HEK293 (cell line): ENCODE measurements at regions not wholly inside any gene's neighbourhood (a gene's known extent, or its start where the extent isn't known, plus 50 kb on each side); places are given as distances from the start of the nearest gene placed in this dataset.

Experiments used
- CTCF ChIP-seq: fragments of 450-650 bp; formaldehyde crosslinking; IDR thresholded peaks from 2 replicates; pipeline ENCODE4 v1.5.1; 2016; ENCODE audit warnings: missing biosample characterization, missing genetic modification characterization
- ELK4 ChIP-seq: IDR thresholded peaks from 2 replicates; pipeline ENCODE4 v1.6.1; 2011; ENCODE audit warnings: mild to moderate bottlenecking, low read depth, low read length, borderline replicate concordance
- GLIS1 ChIP-seq: fragments of 450-650 bp; formaldehyde crosslinking; IDR thresholded peaks from 2 replicates; pipeline ENCODE4 v1.5.1; 2016; ENCODE audit warnings: missing biosample characterization, missing genetic modification characterization
- HIC1 ChIP-seq: fragments of 450-650 bp; formaldehyde crosslinking; IDR thresholded peaks from 2 replicates; pipeline ENCODE4 v1.5.1; 2016; ENCODE audit warnings: missing biosample characterization, missing genetic modification characterization
- MYNN ChIP-seq: fragments of 450-650 bp; formaldehyde crosslinking; IDR thresholded peaks from 2 replicates; pipeline ENCODE4 v1.5.1; 2016; ENCODE audit warnings: missing biosample characterization, missing genetic modification characterization, borderline replicate concordance
- PRDM2 ChIP-seq: fragments of 450-650 bp; formaldehyde crosslinking; IDR thresholded peaks from 2 replicates; pipeline ENCODE4 v1.5.1; 2016; ENCODE audit warnings: missing biosample characterization, missing genetic modification characterization, borderline replicate concordance
- REST ChIP-seq: fragments of 450-650 bp; formaldehyde crosslinking; IDR thresholded peaks from 2 replicates; pipeline ENCODE4 v1.5.1; 2016; ENCODE audit warnings: missing biosample characterization, missing genetic modification characterization
- SALL2 ChIP-seq: fragments of 450-650 bp; formaldehyde crosslinking; IDR thresholded peaks from 2 replicates; pipeline ENCODE4 v1.5.0; 2017; ENCODE audit warnings: missing biosample characterization, mild to moderate bottlenecking, missing genetic modification characterization, borderline replicate concordance
- SP2 ChIP-seq: fragments of 450-650 bp; formaldehyde crosslinking; IDR thresholded peaks from 2 replicates; pipeline ENCODE4 v1.5.1; 2016; ENCODE audit warnings: missing biosample characterization, missing genetic modification characterization
- ZNF146 ChIP-seq: fragments of 450-650 bp; formaldehyde crosslinking; IDR thresholded peaks from 2 replicates; pipeline ENCODE4 v1.5.1; 2016; ENCODE audit warnings: missing biosample characterization, missing genetic modification characterization
- ZNF18 ChIP-seq: fragments of 450-650 bp; formaldehyde crosslinking; IDR thresholded peaks from 2 replicates; pipeline ENCODE4 v1.5.1; 2016; ENCODE audit warnings: missing biosample characterization, missing genetic modification characterization

- TF ChIP-seq CTCF (tag by site-specific recombination) (no peak), GLIS1 (tag by site-specific recombination) (no peak), SP2 (tag by site-specific recombination) (no peak), ZNF18 (tag by site-specific recombination) (no peak), ELK4 (no peak), REST (tag by site-specific recombination) (no peak), HIC1 (tag by site-specific recombination) (no peak), SALL2 (no peak), ZNF146 (tag by site-specific recombination) (no peak), PRDM2 (tag by site-specific recombination) (no peak), MYNN (tag by site-specific recombination) (no peak)
These were observed 276.4 kb upstream of the PSMD7 start for GRCh38 chr16:74020095-74020670.
